GM18499 (cell line): ENCODE measurements at regions not wholly inside any gene's neighbourhood (a gene's known extent, or its start where the extent isn't known, plus 50 kb on each side); places are given as distances from the start of the nearest gene placed in this dataset.
"Not testable (repeated sequence)": the region's sequence is repeated elsewhere in the genome, so short reads cannot be mapped to it uniquely, and the experiment has no call there.

ENCODE experiments used
- ATAC-seq: cut with Tn5 transposase; IDR thresholded peaks from one replicate; pipeline ENCODE4 v1.9.1; 2021; ENCODE audit warnings: moderate number of reproducible peaks; ENCODE audit not compliant: insufficient read depth, unreplicated experiment

DNA sequence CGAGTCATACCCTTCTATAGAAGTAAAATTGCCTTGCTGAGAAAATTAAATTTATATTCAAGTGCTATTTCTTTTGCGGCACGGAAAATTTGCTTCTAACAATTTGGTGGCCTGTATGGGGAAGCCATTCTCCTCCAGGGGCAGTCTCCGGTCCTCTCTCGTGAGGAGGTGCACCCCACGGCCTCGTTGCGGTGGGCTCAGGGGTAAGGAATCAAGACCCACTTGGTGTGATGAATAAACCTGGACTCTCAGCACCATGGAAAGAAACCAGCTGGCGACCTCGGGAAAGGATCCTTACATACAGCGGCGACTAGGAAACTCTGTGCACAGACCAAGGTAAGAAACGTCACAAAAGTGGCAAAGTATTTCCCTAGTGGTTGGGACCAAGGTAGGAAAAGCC, 252.9 kb downstream of the DPY19L2 start:
- ATAC-seq, result no peak

DNA sequence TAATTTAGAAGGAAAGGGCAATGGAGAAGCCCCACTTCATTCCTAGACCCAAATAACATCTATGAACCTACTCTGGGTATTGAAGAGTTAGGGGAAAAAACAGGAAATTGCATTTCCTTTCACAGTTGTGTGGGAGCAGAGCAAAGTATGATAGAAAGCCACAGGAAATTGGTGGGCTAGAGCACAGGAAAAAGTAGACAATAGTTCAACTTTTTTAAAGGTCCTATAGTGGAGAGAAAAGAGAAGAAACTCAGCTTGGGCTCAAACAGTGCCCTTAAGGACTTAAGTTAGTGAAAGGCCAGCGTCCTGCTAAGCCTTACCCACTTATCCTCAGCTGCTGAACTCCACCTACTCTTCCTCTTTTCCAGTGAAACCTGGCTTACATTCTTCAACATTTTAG, 258.1 kb downstream of the DPY19L2 start:
- ATAC-seq, result no peak

DNA sequence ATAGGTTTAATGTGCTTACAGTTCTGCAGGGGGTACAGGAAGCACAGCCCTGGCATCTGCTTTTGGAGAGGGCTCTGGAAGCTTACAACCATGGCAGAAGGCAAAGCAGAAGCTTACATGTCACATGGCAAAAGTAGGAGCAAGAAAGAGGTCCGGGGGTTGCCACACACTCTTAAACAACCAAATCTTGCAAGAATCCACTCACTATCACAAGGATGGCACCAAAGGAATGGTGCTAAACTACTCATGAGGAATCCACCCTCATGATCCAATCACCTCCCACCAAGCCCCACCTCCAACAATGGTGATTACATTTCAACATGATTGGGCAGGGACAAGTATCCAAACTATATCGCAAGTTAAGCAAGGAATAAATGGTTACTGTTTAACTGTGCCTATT, 255.8 kb upstream of the AVPR1A start:
- ATAC-seq, result no peak

DNA sequence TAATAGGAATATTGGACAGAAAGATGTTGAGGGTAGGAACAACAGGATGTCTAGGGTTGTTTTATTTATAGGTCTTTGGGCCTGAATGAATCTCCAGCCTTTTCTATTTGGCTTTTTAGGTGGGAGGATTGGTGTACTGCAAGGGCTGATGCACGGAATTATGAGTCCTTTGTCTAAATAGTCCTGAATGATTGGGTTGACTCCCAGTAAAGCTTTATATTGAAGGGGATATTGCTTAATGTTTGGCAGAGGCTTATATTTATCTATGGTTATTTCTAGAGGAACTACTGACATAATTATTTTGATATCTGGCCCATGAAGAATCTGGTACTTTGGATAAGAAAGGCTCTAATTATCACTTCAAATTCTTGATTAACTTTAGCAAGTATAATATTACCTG, 253.6 kb upstream of the AVPR1A start:
- ATAC-seq, result no peak

DNA sequence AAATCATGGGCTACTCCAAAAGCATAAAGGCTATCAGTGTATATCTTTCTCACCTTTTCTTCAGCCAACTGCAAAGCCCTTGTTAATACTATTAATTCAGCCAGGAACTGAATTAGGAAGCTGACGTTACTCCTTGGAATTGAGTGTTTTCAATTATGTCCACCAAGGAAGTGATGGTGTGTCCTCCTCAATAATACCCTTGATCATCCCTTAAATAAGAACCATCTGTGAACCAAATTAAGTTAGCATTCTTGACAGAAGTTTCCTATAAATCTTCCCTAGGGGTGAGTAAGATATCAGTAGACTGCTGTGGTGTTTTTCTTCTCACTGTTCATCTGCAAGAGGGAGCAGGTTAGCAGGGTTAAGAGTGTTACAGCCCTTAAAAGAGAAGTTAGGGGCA, 252.3 kb upstream of the AVPR1A start:
- no peak for ATAC-seq

DNA sequence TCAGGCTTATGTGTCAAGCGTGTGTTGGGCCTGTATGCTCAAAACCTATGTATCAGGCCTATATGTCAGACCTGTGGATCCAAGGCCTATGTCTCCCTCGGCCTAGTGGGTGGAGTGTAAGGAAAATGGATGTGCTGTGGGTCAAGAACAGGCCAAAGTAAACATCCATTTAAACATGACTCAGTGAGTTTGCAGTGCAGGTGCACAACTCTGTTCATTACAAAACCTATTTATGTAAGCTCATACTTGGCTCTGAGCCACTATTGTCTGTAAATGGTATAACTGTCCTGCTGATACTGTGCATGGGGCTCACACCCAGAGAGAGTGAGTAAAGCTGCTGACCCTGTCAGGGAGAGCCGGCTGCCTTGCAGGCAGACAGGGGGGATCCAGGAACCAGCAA, 249.7 kb upstream of the AVPR1A start:
- no peak for ATAC-seq

DNA sequence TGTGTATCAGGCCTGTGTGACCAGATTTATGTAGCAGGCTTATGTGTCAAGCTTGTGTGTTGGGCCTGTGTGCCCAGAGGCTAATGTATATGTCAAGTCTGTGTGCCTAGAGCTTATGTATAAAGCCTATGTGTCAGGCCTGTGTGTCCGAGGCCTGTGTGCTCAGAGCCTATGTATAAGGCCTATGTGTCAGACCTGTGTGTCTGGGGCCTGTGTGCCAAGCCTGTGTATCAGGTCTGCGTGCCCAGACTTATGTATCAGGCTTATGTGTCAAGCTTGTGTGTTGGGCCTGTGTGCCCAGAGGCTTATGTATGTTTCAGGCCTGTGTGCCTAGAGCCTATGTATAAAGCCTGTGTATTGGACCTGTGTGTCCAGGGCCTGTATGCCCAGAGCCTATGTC, 249.3 kb upstream of the AVPR1A start:
- no peak for ATAC-seq

DNA sequence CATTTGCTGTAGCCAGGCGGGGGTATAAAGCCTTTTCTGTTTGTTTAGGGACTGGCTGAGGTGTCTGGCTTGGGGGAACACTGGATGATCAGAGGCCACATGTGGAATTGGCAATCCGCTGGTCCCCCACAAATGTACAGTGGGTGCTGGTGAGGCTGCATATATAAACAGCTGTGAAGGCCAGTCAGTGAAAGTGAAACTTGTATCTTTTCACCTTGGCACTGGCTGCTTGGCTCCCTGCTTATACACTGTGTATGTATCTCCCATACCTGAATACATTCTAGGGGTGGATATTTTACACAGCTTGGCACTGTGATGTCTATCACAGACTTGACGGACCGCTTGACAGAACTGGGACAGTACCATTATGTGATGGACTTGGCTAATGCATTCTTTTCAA, 246.8 kb upstream of the AVPR1A start:
- ATAC-seq, result no peak

DNA sequence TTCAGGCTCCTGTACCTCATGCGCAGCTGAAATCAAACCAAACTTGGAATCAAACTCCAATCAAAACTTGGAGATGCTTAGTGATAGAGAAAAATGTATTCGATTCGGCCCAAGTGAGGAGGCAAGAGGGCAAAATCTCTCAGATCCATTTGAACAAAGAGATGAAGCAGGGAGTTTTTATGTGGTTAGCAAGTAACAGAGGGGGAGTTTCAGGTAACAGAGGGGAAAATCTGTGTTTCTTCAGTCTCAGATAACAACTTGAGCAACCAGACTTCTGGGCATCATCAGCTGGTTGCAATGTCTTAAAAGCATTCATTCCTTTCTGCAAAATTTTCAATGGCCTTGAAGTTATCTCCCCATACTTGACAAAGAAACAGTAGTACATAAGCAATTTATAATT, 245.1 kb upstream of the AVPR1A start:
- no peak for ATAC-seq

DNA sequence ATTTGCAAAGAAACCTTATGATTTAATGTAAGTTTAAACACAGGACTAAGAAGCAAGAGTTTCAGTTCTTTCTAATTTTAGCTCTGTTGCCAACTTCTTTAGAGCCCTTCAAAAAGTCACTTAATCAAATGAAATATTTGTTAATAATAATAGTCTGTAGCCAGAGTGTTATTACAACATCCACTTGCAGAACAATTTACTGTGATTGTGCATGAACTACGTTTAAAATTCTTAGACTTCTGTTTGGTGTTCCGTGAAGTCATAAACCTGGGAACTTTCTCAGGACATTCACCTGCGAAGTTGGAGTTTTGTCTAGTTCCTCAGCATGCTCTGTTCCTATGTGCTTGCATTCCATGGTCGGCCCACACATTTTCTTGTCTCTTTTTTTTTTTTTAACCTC, 244.0 kb upstream of the AVPR1A start:
- no peak for ATAC-seq

DNA sequence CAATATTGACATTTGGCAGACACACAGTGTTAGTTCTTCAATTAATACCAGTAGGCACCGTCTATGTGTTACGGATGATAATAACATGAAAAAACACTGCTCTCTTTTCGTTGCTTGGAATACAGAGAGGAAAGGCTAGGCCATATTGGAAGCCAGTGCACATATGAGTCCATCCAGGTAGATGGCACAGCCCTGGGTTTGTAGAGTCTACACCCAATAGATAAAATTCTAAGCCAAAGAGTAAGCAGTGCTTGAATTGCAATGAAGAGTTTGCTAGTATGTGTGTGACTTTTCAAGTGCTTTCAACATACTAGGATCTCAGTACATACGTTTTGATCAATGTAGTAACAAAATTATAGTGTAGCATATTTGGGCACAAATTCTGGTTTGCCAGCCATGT, 243.3 kb upstream of the AVPR1A start:
- no peak for ATAC-seq

DNA sequence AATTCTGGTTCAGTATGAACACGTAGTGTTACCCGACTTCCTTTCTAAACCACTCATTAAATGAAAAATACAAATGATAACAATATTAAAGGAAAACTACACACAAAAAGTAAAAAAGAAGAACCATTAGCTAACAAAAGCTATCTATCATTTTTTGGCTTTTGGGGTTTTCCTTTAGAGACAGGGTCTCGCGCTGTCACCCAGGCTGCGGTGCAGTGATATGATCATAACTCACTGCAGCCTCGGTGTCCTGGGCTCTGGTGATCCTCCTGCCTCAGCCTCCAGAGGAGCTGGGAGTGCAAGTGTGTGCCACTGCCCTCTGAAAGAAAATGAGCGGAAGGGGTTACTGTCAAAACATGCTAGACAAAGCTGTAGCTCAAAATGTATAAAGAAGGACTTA, 238.2 kb upstream of the AVPR1A start:
- ATAC-seq, result no peak

DNA sequence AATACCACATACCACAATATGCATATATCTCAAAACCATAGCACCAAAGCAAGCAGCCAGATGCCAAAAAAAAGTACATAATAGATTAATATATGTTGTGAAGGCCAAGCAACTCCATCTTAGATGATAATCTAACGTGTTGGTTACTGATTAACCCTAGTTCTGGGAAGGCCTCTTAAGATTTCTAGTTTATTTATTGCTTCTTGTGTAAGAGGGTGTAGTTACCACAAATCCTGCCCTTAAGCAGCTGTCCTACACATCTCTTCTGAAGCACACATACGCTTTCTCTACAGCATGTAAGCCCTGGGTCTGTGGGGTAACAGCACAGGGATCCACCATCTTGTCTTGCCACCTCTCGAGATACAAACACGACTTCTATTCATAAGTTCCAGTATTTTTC, 236.8 kb upstream of the AVPR1A start:
- ATAC-seq, result no peak

DNA sequence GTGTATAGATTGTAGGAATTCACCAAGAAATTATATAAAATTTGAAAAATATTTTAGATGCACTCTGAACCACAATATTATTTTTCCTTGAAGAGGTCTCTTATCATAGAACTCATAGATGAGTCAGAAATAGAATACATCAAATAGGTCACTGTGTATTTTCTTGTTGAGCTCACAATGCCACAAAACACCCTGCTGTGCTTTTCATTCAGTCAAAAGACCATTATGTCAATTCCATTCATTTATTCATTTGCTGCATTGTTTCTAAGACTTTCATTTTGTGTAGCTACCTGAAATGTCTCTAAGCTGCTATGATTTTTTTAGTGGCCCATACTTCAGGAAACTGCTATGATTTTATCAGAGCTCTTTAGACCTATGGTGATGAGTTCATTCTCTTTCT, 231.9 kb upstream of the AVPR1A start:
- ATAC-seq, result no peak

DNA sequence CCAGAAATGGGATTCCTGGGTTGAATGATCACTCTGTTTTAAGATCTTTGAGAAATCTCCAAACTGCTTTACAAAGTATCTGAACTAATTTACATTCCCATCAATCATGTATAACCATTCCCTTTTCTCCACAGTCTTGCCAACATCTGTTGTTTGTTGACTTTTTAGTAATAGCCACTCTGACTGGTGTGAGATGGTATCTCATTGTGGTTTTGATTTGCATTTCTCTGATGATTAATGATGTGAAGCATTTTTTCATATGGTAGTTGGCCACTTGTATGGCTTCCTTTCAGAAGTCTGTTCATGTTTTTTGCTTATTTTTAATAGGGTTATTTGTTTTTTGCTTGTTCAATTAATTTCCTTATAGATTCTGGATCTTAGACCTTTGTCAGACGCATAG, 211.8 kb upstream of the AVPR1A start:
- ATAC-seq, result no peak

DNA sequence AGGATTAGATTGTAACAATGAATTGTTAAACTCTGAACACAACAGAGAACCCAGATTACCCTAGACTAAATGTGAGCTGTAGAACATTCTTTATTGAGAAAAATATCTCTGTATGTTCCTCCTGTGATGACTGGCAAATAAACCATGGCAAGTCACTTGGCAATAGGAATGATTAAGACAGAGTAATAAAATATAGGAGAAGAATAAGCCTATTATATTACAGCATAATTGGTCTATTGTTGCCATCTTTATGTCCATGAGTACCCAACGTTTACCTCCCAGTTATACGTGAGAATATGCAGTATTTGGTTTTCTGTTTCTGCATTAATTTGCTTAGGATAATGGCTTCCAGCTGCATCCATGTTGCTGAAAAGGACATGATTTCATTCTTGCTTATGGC, 211.2 kb upstream of the AVPR1A start:
- no peak for ATAC-seq

DNA sequence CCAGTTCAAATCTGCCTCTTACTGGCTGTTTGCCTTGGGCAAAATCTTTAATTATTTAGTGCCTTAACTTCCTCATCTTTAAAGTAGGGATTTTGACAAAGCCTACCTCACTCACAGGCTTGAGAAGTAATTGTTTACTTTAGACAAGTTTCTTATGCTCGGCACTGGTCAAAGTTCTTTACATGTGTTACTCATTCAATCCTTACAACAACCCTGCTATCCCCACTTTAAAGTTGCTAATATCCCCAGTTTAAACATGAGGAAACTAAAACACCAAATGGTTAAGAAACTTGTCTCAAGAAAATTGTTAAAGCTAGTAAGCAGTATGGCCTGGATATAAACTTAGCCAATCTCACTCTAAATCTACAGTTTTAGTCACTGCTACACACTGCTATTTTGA, 204.0 kb upstream of the AVPR1A start:
- ATAC-seq, result no peak

DNA sequence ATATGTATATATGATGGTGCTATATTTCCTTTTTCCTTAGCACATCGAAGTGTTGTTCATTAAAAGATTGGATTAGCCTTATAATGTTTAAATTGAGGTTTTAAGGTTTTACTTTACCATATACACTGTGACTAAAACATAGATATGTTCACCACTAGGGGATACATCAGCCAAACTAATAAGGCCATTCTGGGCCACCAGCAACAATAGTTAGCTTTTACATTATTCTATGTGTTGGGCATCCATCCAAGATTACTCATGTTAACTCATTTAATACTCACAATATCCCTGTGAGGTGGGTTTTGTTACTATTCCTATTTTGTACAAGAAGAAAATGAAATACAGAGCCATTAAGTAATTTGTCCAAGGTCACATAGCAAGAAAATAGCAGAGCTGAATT, 202.6 kb upstream of the AVPR1A start:
- ATAC-seq, result no peak

DNA sequence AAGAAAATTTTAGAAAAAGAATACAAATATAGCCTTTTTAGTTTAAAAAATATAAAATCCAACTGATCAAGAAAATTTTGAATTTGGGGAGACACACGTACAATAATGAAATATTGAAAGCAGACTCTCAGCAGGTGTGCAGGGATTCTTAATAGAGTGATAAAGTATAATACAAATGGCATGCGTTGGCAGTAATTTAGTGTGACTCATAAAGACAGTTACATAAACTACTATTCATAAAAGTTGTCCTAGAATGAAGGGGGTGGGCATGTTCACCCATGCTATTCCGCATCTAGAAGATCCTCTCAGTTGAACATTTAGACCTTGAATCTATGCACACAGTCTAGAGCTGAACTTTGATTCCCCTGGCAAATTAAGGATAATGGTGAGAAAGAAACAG, 200.4 kb upstream of the AVPR1A start:
- no peak for ATAC-seq

DNA sequence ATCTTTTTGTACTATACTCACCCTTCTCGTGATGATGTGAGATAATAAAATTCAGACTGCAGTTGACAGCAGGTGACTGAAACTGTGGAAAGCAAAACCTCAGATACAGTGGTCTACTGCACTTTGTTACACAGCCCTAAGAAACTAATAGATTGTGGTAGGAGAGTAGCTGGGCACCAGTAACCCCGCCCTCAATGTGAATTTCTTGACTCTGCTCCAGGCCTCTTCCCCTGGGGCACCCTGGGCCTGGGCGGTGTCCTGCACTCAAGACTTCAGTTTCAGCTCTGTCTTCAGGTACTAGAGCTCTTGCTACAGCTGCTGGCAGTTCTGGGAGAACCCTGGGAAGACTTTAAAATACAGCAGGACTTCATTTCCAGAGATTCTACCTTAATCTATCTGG, 197.6 kb upstream of the AVPR1A start:
- ATAC-seq, result no peak

DNA sequence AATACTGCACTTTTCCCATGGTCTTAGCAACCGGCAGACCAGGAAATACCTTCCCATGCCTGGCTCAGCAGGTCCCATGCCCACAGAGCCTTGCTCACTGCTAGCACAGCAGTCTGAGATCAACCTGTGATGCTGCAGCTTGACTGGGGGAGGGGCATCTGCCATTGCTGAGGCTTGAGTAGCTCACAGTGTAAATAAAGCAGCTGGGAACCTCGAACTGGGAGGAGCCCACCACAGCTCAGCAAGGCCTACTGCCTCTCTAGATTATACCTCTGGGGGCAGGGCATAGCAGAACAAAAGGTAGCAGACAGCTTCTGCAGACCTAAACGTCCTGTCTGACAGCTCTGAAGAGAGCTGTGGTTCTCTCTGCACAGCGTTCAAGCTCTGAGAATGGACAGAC, 186.2 kb upstream of the AVPR1A start:
- ATAC-seq, result not testable (repeated sequence)

DNA sequence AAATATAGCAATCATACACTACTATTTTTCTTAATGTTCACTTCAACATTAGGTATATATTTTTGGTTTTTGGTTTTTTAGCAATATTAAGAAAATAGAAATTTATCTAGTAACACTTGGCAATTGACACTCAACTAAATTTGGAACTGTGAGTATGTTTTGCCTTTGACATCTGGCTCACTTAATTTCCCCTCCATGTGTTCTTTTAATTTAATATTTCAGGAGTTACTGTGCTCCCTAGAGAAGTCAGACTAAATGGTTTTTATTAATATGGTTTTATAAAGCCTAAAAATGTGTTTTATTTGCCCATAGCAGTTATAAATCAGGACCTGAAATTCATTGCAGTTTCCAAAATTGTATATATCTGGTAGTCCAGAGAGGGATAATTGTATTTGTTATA, 175.3 kb upstream of the AVPR1A start:
- no peak for ATAC-seq

DNA sequence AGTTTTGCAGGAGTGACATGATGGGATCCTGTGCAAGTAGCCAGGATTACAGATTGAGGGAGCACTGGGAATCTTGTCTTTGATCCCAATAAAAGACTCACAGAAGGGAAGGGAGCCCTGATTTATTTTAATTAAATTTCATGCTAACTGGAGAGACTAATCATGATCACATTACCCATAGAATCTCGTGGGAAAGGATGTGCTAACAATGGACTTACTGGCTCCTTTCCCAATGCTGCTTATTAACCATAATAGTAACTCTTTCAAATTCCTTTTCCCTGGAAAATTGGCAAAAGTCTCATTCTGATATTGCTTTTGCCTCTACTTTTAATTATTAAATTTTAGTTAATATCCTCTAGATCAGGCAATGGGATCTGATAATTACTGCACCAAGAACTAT, 174.8 kb upstream of the AVPR1A start:
- ATAC-seq, result no peak

DNA sequence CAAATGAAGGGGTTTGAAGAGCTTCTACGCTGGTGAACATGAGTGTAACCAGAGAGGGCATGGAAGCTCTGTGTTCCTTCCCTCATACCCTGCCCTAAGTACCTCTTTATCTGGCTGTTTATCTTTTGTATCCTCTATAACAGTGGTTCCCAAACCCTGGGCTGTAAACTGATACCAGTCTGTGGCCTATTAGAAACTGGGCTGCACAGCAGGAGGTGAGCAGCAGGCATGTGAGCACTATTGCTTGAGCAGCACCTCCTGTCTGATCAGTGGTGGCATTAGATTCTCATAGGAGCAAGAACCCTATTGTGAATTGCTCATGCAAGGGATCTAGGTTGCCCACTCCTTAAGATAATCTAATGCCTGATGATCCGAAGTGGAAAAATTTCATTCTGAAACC, 172.9 kb upstream of the AVPR1A start:
- ATAC-seq, result no peak
